ENCODE measurements at regions not wholly inside any gene's neighbourhood (a gene's known extent, or its start where the extent isn't known, plus 50 kb on each side); places are given as distances from the start of the nearest gene placed in this dataset.
"Not testable (repeated sequence)": the region's sequence is repeated elsewhere in the genome, so short reads cannot be mapped to it uniquely, and the experiment has no call there.

DNA sequence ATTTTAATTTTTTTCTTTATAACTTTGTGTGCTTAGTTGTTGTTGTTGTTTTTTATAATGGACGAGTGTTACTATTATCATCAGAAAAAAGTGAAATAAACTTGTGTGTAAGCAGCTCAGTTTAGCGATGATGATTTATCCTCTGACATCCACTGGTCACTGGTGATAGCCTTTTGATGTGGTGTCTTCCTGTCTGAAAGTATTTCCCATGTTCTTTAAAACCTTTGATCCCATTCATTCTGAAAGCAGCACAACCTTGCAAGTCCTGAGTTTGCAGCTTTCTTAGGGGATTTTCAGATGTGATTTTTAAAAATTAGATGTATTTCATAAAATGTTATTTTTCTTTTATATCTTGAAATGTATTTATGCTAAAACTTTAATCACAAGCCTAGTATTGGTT, 85.9 kb upstream of the ZPLD1 start:
- no peak for DNase-seq (ENCODE audit: low read depth in 1 of 2, low spot score in 1 of 2)
- Histone ChIP-seq H3K4me1 (ENCODE audit: low read depth) (no peaks in the 10 kb centered on the region), H3K4me3 (no peak overlapping the region), H3K36me3 (no peaks in the 10 kb centered on the region), H3K27ac (no peak overlapping the region), H3K9me3 (ENCODE audit: low read depth) (no peaks in the 10 kb centered on the region), H3K27me3 (no peaks in the 10 kb centered on the region)
- TF ChIP-seq, protein P1, sequence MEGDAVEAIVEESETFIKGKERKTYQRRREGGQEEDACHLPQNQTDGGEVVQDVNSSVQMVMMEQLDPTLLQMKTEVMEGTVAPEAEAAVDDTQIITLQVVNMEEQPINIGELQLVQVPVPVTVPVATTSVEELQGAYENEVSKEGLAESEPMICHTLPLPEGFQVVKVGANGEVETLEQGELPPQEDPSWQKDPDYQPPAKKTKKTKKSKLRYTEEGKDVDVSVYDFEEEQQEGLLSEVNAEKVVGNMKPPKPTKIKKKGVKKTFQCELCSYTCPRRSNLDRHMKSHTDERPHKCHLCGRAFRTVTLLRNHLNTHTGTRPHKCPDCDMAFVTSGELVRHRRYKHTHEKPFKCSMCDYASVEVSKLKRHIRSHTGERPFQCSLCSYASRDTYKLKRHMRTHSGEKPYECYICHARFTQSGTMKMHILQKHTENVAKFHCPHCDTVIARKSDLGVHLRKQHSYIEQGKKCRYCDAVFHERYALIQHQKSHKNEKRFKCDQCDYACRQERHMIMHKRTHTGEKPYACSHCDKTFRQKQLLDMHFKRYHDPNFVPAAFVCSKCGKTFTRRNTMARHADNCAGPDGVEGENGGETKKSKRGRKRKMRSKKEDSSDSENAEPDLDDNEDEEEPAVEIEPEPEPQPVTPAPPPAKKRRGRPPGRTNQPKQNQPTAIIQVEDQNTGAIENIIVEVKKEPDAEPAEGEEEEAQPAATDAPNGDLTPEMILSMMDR (IDR thresholded peaks at IDR 0.05; ENCODE audit: low read depth, low read length): no peak

DNA sequence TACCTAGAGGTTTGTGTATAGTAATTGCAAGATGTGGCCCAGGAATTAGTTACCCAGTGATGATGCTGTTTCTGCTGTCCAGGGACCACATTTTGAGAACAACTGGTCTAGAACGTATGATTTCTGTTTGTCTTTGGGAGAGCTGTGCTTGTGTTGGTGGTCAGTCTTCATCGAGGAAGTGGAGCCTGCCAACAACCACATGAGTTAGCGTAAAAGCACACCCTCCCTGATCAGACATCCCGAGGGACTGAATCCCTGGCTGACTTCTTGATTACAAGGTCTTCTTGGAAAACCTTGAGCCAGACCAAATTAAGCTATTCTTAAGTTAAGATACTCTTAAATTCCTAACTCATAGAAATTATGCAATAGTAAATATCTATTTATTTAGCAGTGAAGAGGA, 81.7 kb upstream of the ZPLD1 start:
- TF ChIP-seq, protein P1 (IDR thresholded peaks at IDR 0.05; ENCODE audit: low read depth, low read length): no peak

DNA sequence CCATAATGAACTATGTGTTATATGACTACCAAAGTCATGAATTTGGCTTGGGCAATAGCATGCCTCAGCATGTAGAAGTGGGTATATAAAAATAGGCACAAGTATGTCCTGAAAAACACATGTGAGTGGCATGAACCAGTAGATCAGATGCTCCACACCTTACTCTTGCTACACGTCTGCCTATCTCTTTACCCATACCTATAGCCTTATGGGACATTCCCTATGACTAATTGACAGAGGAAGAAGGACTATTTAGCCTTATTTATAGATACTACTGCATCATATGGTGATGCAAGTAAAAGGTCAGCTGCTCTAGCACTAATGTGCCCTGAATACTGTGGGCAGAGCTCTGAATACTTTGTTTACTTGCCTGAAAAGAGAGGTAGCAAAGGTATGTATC, 81.0 kb upstream of the ZPLD1 start:
- Histone ChIP-seq H3K4me1 (ENCODE audit: low read depth) (no peaks in the 10 kb centered on the region), H3K27ac (no peak overlapping the region), H3K36me3 (no peaks in the 10 kb centered on the region), H3K9me3 (ENCODE audit: low read depth) (no peaks in the 10 kb centered on the region), H3K4me3 (no peak overlapping the region), H3K27me3 (no peaks in the 10 kb centered on the region)
- TF ChIP-seq, protein P1 (IDR thresholded peaks at IDR 0.05; ENCODE audit: low read depth, low read length): no peak
- DNase-seq (ENCODE audit: low read depth in 1 of 2, low spot score in 1 of 2): no peak

More for the DNA sequence above, 81.7 kb upstream of the ZPLD1 start:
- Histone ChIP-seq H3K27me3 (no peaks in the 10 kb centered on the region), H3K36me3 (no peaks in the 10 kb centered on the region), H3K4me3 (no peak overlapping the region), H3K27ac (no peak overlapping the region), H3K4me1 (ENCODE audit: low read depth) (no peaks in the 10 kb centered on the region), H3K9me3 (ENCODE audit: low read depth) (no peaks in the 10 kb centered on the region)
- peak in 1 of 2 donors; percentile 28 for DNase-seq (ENCODE audit: low read depth in 1 of 2, low spot score in 1 of 2)

DNA sequence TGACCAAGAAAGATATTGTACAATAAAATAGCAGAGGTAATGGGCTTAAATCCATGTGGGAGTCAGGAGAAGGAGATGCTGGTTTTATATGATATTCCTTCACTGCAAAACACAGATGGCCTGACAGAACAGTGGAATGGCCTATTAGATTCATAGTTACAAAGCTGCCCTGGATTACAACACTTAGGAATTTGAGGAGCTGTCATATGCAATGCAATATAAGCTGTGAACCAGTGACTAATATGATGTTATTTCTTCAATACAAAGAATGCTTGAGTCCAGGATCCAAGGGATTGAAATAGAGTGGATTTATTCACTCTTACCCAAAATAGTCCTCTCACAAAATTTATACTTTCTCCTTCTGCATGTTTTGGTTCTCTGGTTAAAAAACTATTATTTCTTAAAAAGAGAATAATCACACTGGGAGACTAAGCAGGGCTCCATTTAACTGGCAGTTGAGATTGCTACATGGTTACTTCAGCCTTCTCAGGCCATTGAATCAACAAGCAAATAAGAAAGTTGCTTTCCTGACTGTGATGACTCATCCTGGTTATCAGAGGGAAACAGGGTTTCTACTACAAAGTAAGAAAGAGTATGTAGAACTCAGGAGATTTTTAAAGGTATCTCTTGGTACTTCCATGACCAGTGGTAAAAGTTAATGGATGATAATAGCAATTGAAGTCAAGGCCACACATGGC, 79.8 kb upstream of the ZPLD1 start:
- Histone ChIP-seq H3K4me3 (no peak overlapping the region), H3K9me3 (ENCODE audit: low read depth) (no peaks in the 10 kb centered on the region), H3K4me1 (ENCODE audit: low read depth) (no peaks in the 10 kb centered on the region), H3K27me3 (no peaks in the 10 kb centered on the region), H3K27ac (no peak overlapping the region), H3K36me3 (no peaks in the 10 kb centered on the region)
- peak in 1 of 2 donors; percentile 72 for DNase-seq (ENCODE audit: low read depth in 1 of 2, low spot score in 1 of 2)
- TF ChIP-seq, protein P1 (IDR thresholded peaks at IDR 0.05; ENCODE audit: low read depth, low read length): no peak

DNA sequence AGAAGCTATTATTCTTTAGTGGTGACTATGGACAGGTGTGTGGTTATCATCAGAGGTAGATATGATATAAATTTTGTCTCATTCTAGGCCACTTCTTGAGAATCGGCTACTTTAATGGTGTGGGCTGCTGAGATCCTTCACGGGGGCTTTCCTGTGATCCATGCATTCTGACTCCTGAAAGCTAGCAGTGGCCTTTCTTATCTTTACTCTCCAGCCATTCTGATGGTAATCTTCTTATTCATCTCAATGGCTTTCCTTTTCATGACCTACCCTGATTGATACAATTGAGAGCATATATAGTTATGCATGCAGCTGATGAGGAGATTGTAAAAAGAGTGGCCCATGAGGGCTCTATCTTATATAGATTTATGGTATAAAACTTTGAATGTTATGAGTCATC, 78.3 kb upstream of the ZPLD1 start:
- no peak overlapping the region for H3K27ac ChIP-seq

DNA sequence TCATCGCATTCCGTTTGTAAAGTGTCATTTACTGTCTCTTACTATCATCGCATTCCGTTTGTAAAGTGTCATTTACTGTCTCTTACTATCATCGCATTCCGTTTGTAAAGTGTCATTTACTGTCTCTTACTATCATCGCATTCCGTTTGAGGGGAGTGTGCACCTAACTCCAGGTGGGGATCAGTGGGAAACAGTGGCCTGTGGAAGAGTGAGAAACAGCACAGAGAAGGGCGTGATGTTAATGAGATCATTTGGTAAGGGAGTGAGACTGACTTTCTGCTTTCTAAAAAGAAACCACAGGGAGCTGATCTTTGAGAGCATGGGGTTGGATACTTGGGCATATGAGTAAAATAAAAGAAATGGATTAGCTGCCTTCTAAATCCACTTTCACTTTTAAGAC, 77.5 kb upstream of the ZPLD1 start:
- DNase-seq (ENCODE audit: low read depth in 1 of 2, low spot score in 1 of 2); H3K9me3 ChIP-seq (ENCODE audit: low read depth); H3K27me3 ChIP-seq; H3K4me1 ChIP-seq (ENCODE audit: low read depth); H3K27ac ChIP-seq; H3K4me3 ChIP-seq; H3K36me3 ChIP-seq: not testable (repeated sequence)

More for the DNA sequence above, 78.3 kb upstream of the ZPLD1 start:
- no peaks in the 10 kb centered on the region for H3K9me3 ChIP-seq (ENCODE audit: low read depth)
- H3K27me3 ChIP-seq: no peaks in the 10 kb centered on the region
- no peak overlapping the region for H3K4me3 ChIP-seq
- no peaks in the 10 kb centered on the region for H3K36me3 ChIP-seq
- TF ChIP-seq, protein P1 (IDR thresholded peaks at IDR 0.05; ENCODE audit: low read depth, low read length): no peak
- DNase-seq (ENCODE audit: low read depth in 1 of 2, low spot score in 1 of 2): no peak
- no peaks in the 10 kb centered on the region for H3K4me1 ChIP-seq (ENCODE audit: low read depth)

All from cardiac muscle cell (in vitro differentiated cells and primary cell).